ENCODE measurements at regions not wholly inside any gene's neighbourhood (a gene's known extent, or its start where the extent isn't known, plus 50 kb on each side); places are given as distances from the start of the nearest gene placed in this dataset.

GRCh38 chr14:83991666-83992065 is 1538.3 kb upstream of the FLRT2 start:
- no peak overlapping the region for H3K9ac ChIP-seq
- no peaks in the 10 kb centered on the region for H3K4me1 ChIP-seq (ENCODE audit: insufficient read depth)
- H3K79me2 ChIP-seq (ENCODE audit: insufficient read depth): no peaks in the 10 kb centered on the region
- DNase-seq: no peak
- no peak overlapping the region for H3K4me2 ChIP-seq (ENCODE audit: unreplicated experiment)
- H4K20me1 ChIP-seq (ENCODE audit: insufficient read depth): no peaks in the 10 kb centered on the region; the same call in 1 of the 2 replicates
- no peak for TF ChIP-seq EZH2 (IDR thresholded peaks at IDR 0.05; ENCODE audit: insufficient read depth, poor library complexity, severe bottlenecking)
- TF ChIP-seq EZH2phosphoT487 (IDR thresholded peaks at IDR 0.05; ENCODE audit: insufficient read depth, low read depth): no peak
- H3K27me3 ChIP-seq (replicated peaks; ENCODE audit: insufficient read depth): no peaks in the 10 kb centered on the region
- in situ Hi-C loops (cut with MboI): no loop called here
- no peak overlapping the region for H3K4me3 ChIP-seq
- H3K27ac ChIP-seq: no peak overlapping the region
- H3K36me3 ChIP-seq (ENCODE audit: low read depth): no peaks in the 10 kb centered on the region
- H3K9me2 ChIP-seq (ENCODE audit: insufficient read depth): no peaks in the 10 kb centered on the region
- no peak overlapping the region for H2AFZ ChIP-seq
- no peaks in the 10 kb centered on the region for H3F3A ChIP-seq (ENCODE audit: insufficient read depth)
- no peaks in the 10 kb centered on the region for H3K9me3 ChIP-seq (ENCODE audit: low read depth)
- WGBS, 2 experiments (ENCODE audit: low coverage in 1 of 2, low lambda C conversion rate in 2 of 2, missing lambda C conversion rate in 2 of 2): 48 to 49% methylated on average over 3 of the region's 3 CpGs

GRCh38 chr14:83992857-83993256 is 1537.1 kb upstream of the FLRT2 start:
- in situ Hi-C loops (cut with MboI): no loop called here
- WGBS, 2 experiments (ENCODE audit: low coverage in 1 of 2, low lambda C conversion rate in 2 of 2, missing lambda C conversion rate in 2 of 2): 15 to 19% methylated on average over 3 of the region's 3 CpGs
- H3K27me3 ChIP-seq (replicated peaks; ENCODE audit: insufficient read depth): no peaks in the 10 kb centered on the region
- no peak overlapping the region for H3K4me2 ChIP-seq (ENCODE audit: unreplicated experiment)
- no peaks in the 10 kb centered on the region for H3K36me3 ChIP-seq (ENCODE audit: low read depth)
- no peak for DNase-seq
- no peak overlapping the region for H3K4me3 ChIP-seq
- no peaks in the 10 kb centered on the region for H3K9me2 ChIP-seq (ENCODE audit: insufficient read depth)
- H3K4me1 ChIP-seq (ENCODE audit: insufficient read depth): no peaks in the 10 kb centered on the region
- no peaks in the 10 kb centered on the region; the same call in 1 of the 2 replicates for H4K20me1 ChIP-seq (ENCODE audit: insufficient read depth)
- no peak overlapping the region for H3K27ac ChIP-seq
- H3F3A ChIP-seq (ENCODE audit: insufficient read depth): no peaks in the 10 kb centered on the region
- no peaks in the 10 kb centered on the region for H3K9me3 ChIP-seq (ENCODE audit: low read depth)
- TF ChIP-seq EZH2phosphoT487 (IDR thresholded peaks at IDR 0.05; ENCODE audit: insufficient read depth, low read depth) (no peak), EZH2 (IDR thresholded peaks at IDR 0.05; ENCODE audit: insufficient read depth, poor library complexity, severe bottlenecking) (no peak)
- H3K79me2 ChIP-seq (ENCODE audit: insufficient read depth): no peaks in the 10 kb centered on the region
- H3K9ac ChIP-seq: no peak overlapping the region
- no peak overlapping the region for H2AFZ ChIP-seq

- TF ChIP-seq EZH2 (IDR thresholded peaks at IDR 0.05; ENCODE audit: insufficient read depth, poor library complexity, severe bottlenecking) (no peak), EZH2phosphoT487 (IDR thresholded peaks at IDR 0.05; ENCODE audit: insufficient read depth, low read depth) (no peak)
- Histone ChIP-seq H3K4me1 (ENCODE audit: insufficient read depth) (no peaks in the 10 kb centered on the region), H3K4me3 (no peak overlapping the region), H3K79me2 (ENCODE audit: insufficient read depth) (no peaks in the 10 kb centered on the region), H4K20me1 (ENCODE audit: insufficient read depth) (no peaks in the 10 kb centered on the region; the same call in 1 of the 2 replicates), H3K9ac (no peak overlapping the region), H3K27ac (no peak overlapping the region), H3K27me3 (replicated peaks; ENCODE audit: insufficient read depth) (no peaks in the 10 kb centered on the region), H3K9me3 (ENCODE audit: low read depth) (no peaks in the 10 kb centered on the region), H3K36me3 (ENCODE audit: low read depth) (no peaks in the 10 kb centered on the region), H3K9me2 (ENCODE audit: insufficient read depth) (no peaks in the 10 kb centered on the region), H2AFZ (no peak overlapping the region), H3F3A (ENCODE audit: insufficient read depth) (no peaks in the 10 kb centered on the region), H3K4me2 (ENCODE audit: unreplicated experiment) (no peak overlapping the region)
- WGBS, 2 experiments (ENCODE audit: low coverage in 1 of 2, low lambda C conversion rate in 2 of 2, missing lambda C conversion rate in 2 of 2): 41 to 48% methylated on average over 2 of the region's 2 CpGs
- in situ Hi-C loops (cut with MboI): no loop called here
- no peak for DNase-seq
These were observed 1536.4 kb upstream of the FLRT2 start for GRCh38 chr14:83993545-83993944.

- no peak overlapping the region for H3K9ac ChIP-seq
- 3 to 11% methylated on average over 2 of the region's 2 CpGs for WGBS, 2 experiments (ENCODE audit: low coverage in 1 of 2, low lambda C conversion rate in 2 of 2, missing lambda C conversion rate in 2 of 2)
- no peak overlapping the region for H3K27ac ChIP-seq
- H3K9me3 ChIP-seq (ENCODE audit: low read depth): no peaks in the 10 kb centered on the region
- H3K4me1 ChIP-seq (ENCODE audit: insufficient read depth): no peaks in the 10 kb centered on the region
- H3K36me3 ChIP-seq (ENCODE audit: low read depth): no peaks in the 10 kb centered on the region
- no peaks in the 10 kb centered on the region for H3K27me3 ChIP-seq (replicated peaks; ENCODE audit: insufficient read depth)
- in situ Hi-C loops (cut with MboI): no loop called here
- H3F3A ChIP-seq (ENCODE audit: insufficient read depth): no peaks in the 10 kb centered on the region
- no peak for DNase-seq
- no peak overlapping the region for H3K4me3 ChIP-seq
- H3K9me2 ChIP-seq (ENCODE audit: insufficient read depth): no peaks in the 10 kb centered on the region
- no peaks in the 10 kb centered on the region for H4K20me1 ChIP-seq (ENCODE audit: insufficient read depth)
- H3K4me2 ChIP-seq (ENCODE audit: unreplicated experiment): no peak overlapping the region
- no peak overlapping the region for H2AFZ ChIP-seq
- TF ChIP-seq EZH2phosphoT487 (IDR thresholded peaks at IDR 0.05; ENCODE audit: insufficient read depth, low read depth) (no peak), EZH2 (IDR thresholded peaks at IDR 0.05; ENCODE audit: insufficient read depth, poor library complexity, severe bottlenecking) (no peak)
- H3K79me2 ChIP-seq (ENCODE audit: insufficient read depth): no peaks in the 10 kb centered on the region
These were observed 1535.9 kb upstream of the FLRT2 start for GRCh38 chr14:83994020-83994419.

GRCh38 chr14:84001023-84001422 is 1528.9 kb upstream of the FLRT2 start:
- DNase-seq: no peak
- no peak overlapping the region for H3K27ac ChIP-seq
- no peaks in the 10 kb centered on the region for H3K9me3 ChIP-seq (ENCODE audit: low read depth)
- no peaks in the 10 kb centered on the region for H3K27me3 ChIP-seq (replicated peaks; ENCODE audit: insufficient read depth)
- H3K4me2 ChIP-seq (ENCODE audit: unreplicated experiment): no peak overlapping the region
- H3K36me3 ChIP-seq (ENCODE audit: low read depth): no peaks in the 10 kb centered on the region
- no peak overlapping the region for H3K9ac ChIP-seq
- no peaks in the 10 kb centered on the region for H4K20me1 ChIP-seq (ENCODE audit: insufficient read depth)
- H2AFZ ChIP-seq: no peak overlapping the region
- no peak overlapping the region for H3K4me3 ChIP-seq
- WGBS, 2 experiments (ENCODE audit: low coverage in 1 of 2, low lambda C conversion rate in 2 of 2, missing lambda C conversion rate in 2 of 2): 31 to 42% methylated on average over 3 of the region's 3 CpGs
- H3K4me1 ChIP-seq (ENCODE audit: insufficient read depth): no peaks in the 10 kb centered on the region
- H3F3A ChIP-seq (ENCODE audit: insufficient read depth): no peaks in the 10 kb centered on the region
- in situ Hi-C loops (cut with MboI): no loop called here
- H3K79me2 ChIP-seq (ENCODE audit: insufficient read depth): no peaks in the 10 kb centered on the region
- TF ChIP-seq EZH2phosphoT487 (IDR thresholded peaks at IDR 0.05; ENCODE audit: insufficient read depth, low read depth): no peak
- TF ChIP-seq EZH2 (IDR thresholded peaks at IDR 0.05; ENCODE audit: insufficient read depth, poor library complexity, severe bottlenecking): no peak
- H3K9me2 ChIP-seq (ENCODE audit: insufficient read depth): no peaks in the 10 kb centered on the region
